RWPE1 (cell line): ENCODE measurements at regions not wholly inside any gene's neighbourhood (a gene's known extent, or its start where the extent isn't known, plus 50 kb on each side); places are given as distances from the start of the nearest gene placed in this dataset.

Source experiments
- CTCF ChIA-PET: fragments of 350-600 bp; sonication (Branson Sonifier 250); formaldehyde crosslinking; extraction: SDS; loops from one replicate; lab custom pipeline; 2021; lab: Yijun Ruan, JAX
- POLR2A ChIA-PET: fragments of 400-600 bp; formaldehyde crosslinking; extraction: SDS; loops from one replicate; lab custom pipeline; 2020; ENCODE audit warnings: antibody characterized with exemption; ENCODE audit not compliant: low non-redundant PET; lab: Yijun Ruan, JAX
- DNase-seq: peaks from one replicate; pipeline ENCODE4 v3.0.0; 2012; ENCODE audit warnings: low spot score
- H3K27ac ChIP-seq: fragments of 450-650 bp; 2 replicates; pipeline ENCODE4 v1.5.1; 2017
- CTCF ChIP-seq: fragments of 450-650 bp; conservative IDR thresholded peaks from 2 replicates; pipeline ENCODE4 v1.5.1; 2017; ENCODE audit warnings: low read depth, mild to moderate bottlenecking

GRCh38 chr2:67986258-67986657, 76.5 kb downstream of the C1D start:
- no peak for TF ChIP-seq CTCF
- no peak overlapping the region for H3K27ac ChIP-seq
- no peak for DNase-seq
- CTCF ChIA-PET, result no interaction called here
- POLR2A ChIA-PET, result no interaction called here
